ENCODE measurements at regions not wholly inside any gene's neighbourhood (a gene's known extent, or its start where the extent isn't known, plus 50 kb on each side); places are given as distances from the start of the nearest gene placed in this dataset.

DNA sequence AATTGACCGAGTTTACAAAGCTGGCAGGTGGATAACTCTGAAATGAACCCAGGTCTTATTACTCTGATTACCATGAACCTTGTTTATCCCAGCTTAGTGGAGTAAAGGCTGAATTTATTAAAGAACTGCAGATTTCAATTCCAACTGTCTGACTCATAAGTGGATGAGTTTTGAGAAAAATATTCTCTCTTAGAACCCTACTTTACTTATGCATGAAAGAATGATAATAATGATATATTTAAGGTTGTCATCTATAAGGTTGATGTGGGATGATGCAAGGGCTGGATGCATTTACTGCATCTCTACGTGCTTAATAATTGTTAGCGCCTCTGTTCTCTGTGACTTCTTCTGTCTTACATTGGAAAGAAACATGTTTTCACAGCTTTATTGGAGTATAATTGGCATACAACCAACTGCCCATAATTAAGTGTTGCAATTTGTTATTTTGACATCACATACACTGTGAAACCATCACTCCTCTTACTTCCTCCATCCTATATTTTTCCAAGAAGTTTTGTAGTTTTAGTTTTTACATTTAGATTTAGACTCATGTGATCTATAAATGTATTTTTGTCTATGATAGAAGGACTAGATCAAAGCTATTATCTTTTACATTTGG, 771.2 kb upstream of the ARRDC4 start:
- TF ChIP-seq GABPA (tag; conservative IDR thresholded peaks at IDR 0.05; ENCODE audit: low read depth) (no peak), ZKSCAN1 (IDR thresholded peaks at IDR 0.05; ENCODE audit: low read depth, low read length) (no peak), YBX1 (IDR thresholded peaks at IDR 0.05) (no peak)
- TF ChIP-seq, protein P1, sequence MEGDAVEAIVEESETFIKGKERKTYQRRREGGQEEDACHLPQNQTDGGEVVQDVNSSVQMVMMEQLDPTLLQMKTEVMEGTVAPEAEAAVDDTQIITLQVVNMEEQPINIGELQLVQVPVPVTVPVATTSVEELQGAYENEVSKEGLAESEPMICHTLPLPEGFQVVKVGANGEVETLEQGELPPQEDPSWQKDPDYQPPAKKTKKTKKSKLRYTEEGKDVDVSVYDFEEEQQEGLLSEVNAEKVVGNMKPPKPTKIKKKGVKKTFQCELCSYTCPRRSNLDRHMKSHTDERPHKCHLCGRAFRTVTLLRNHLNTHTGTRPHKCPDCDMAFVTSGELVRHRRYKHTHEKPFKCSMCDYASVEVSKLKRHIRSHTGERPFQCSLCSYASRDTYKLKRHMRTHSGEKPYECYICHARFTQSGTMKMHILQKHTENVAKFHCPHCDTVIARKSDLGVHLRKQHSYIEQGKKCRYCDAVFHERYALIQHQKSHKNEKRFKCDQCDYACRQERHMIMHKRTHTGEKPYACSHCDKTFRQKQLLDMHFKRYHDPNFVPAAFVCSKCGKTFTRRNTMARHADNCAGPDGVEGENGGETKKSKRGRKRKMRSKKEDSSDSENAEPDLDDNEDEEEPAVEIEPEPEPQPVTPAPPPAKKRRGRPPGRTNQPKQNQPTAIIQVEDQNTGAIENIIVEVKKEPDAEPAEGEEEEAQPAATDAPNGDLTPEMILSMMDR (IDR thresholded peaks at IDR 0.05 in 2 of 3, conservative IDR thresholded peaks at IDR 0.05 in 1 of 3; ENCODE audit: insufficient read depth in 2 of 3, low read depth in 1 of 3, low read length in 3 of 3): no peak
- TF ChIP-seq, protein P2, sequence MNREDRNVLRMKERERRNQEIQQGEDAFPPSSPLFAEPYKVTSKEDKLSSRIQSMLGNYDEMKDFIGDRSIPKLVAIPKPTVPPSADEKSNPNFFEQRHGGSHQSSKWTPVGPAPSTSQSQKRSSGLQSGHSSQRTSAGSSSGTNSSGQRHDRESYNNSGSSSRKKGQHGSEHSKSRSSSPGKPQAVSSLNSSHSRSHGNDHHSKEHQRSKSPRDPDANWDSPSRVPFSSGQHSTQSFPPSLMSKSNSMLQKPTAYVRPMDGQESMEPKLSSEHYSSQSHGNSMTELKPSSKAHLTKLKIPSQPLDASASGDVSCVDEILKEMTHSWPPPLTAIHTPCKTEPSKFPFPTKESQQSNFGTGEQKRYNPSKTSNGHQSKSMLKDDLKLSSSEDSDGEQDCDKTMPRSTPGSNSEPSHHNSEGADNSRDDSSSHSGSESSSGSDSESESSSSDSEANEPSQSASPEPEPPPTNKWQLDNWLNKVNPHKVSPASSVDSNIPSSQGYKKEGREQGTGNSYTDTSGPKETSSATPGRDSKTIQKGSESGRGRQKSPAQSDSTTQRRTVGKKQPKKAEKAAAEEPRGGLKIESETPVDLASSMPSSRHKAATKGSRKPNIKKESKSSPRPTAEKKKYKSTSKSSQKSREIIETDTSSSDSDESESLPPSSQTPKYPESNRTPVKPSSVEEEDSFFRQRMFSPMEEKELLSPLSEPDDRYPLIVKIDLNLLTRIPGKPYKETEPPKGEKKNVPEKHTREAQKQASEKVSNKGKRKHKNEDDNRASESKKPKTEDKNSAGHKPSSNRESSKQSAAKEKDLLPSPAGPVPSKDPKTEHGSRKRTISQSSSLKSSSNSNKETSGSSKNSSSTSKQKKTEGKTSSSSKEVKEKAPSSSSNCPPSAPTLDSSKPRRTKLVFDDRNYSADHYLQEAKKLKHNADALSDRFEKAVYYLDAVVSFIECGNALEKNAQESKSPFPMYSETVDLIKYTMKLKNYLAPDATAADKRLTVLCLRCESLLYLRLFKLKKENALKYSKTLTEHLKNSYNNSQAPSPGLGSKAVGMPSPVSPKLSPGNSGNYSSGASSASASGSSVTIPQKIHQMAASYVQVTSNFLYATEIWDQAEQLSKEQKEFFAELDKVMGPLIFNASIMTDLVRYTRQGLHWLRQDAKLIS (CRISPR knock-in tag; IDR thresholded peaks at IDR 0.05): no peak

Measured in K562 (cell line).